ENCODE measurements at regions not wholly inside any gene's neighbourhood (a gene's known extent, or its start where the extent isn't known, plus 50 kb on each side); places are given as distances from the start of the nearest gene placed in this dataset.

DNA sequence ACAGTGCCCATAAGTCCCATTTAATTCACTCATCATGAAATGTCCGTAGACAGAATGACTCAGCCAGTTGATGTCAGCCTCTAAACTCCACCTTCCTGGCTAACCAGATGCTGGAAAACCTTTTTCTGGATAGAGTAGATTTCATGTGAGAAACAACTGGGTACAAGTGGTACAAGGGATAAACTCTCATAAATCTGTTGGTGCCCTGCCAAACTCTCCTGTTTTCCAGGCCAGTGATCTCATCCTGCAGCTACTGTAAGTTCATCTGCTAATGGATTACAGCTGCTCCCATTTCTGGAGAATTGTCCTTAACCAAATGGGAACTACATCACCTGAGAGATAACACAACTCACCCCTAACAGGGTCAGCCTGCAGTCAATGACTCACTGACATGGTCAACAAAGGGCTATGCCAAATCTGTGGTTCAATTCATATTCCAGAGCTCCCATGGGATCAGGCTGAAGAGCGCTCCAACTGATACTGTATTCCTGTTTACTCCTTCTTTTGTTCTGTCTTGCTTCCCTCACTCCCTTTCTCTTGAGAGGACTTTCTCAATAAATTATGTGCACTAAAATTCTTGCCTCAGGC is 210.1 kb upstream of the HDDC2 start:
- Histone ChIP-seq H3K27ac (ENCODE audit: low read depth, low read length) (no peak overlapping the region), H2AFZ (ENCODE audit: low read length) (no peak overlapping the region), H3K27me3 (replicated peaks in 1 of 4; ENCODE audit: control insufficient read depth in 3 of 4, extremely low read depth in 1 of 4, insufficient read depth in 3 of 4, low read length in 3 of 4) (no peaks in the 10 kb centered on the region), H2BK5ac (ENCODE audit: low read depth, low read length) (no peak overlapping the region), H2BK15ac (ENCODE audit: low read length) (no peak overlapping the region), H3K36me3 (ENCODE audit: control insufficient read depth in 2 of 4, insufficient read depth in 4 of 4, low read length in 3 of 4) (no peaks in the 10 kb centered on the region), H3K4me2 (ENCODE audit: insufficient read depth in 1 of 2, low read depth in 2 of 2, low read length in 2 of 2) (no peak overlapping the region), H3K9me3 (ENCODE audit: insufficient read depth in 2 of 2, low read depth in 1 of 2, low read length in 1 of 2) (peaks cover 3% of the 10 kb centered on the region in 2 experiments; a peak in 1 of 4 replicates), H2AK5ac (ENCODE audit: low read depth, low read length) (no peak overlapping the region), H4K8ac (ENCODE audit: extremely low read depth, insufficient read depth, low read length) (no peak overlapping the region), H4K5ac (ENCODE audit: insufficient read length, low read depth, low read length) (no peak overlapping the region), H3K4me1 (replicated peaks in 1 of 4; ENCODE audit: control insufficient read depth in 3 of 4, insufficient read depth in 4 of 4, low read length in 3 of 4) (peaks cover 0 to 4% (median 0%) of the 10 kb centered on the region in 4 experiments; a peak in 2 of 7 replicates), H2BK12ac (ENCODE audit: low read depth, low read length) (no peak overlapping the region), H3K4ac (replicated peaks; ENCODE audit: insufficient read length, low read depth, low read length) (no peak overlapping the region), H2BK120ac (replicated peaks; ENCODE audit: low read depth, low read length) (no peak overlapping the region), H3K18ac (ENCODE audit: extremely low read depth, low read length) (no peak overlapping the region), H4K91ac (replicated peaks; ENCODE audit: insufficient read length, low read length) (no peak overlapping the region), H3K9ac (replicated peaks in 1 of 4; ENCODE audit: extremely low read depth in 1 of 4, low read depth in 3 of 4, low read length in 3 of 4) (no peak overlapping the region), H3K79me2 (ENCODE audit: control insufficient read depth in 1 of 2, insufficient read depth in 2 of 2, low read length in 2 of 2) (no peaks in the 10 kb centered on the region), H4K20me1 (replicated peaks in 1 of 2; ENCODE audit: control insufficient read depth in 1 of 2, insufficient read depth in 2 of 2, low read length in 2 of 2) (no peaks in the 10 kb centered on the region), H3K23me2 (ENCODE audit: low read depth, low read length) (no peaks in the 10 kb centered on the region), H3K14ac (ENCODE audit: insufficient read length) (no peak overlapping the region), H3K23ac (ENCODE audit: insufficient read length) (no peak overlapping the region), H2BK20ac (ENCODE audit: low read length) (no peak overlapping the region), H3K4me3 (ENCODE audit: extremely low read depth in 1 of 4, insufficient read depth in 2 of 4, low read depth in 3 of 4, low read length in 4 of 4) (no peak overlapping the region), H3K56ac (replicated peaks; ENCODE audit: insufficient read length, low read depth, low read length) (no peak overlapping the region), H3K79me1 (ENCODE audit: low read depth, low read length) (no peaks in the 10 kb centered on the region)
- ChIA-PET CTCF (ENCODE audit: partially characterized antibody) (interaction anchor here (0.8 kb wide), 1 partner anchor 30 kb away, joined by 3 read pairs; no protein-coding TSS in a partner anchor), POLR2A (ENCODE audit: partially characterized antibody) (interaction anchor here (0.7 kb wide), 1 partner anchor 12 kb away, joined by 3 read pairs; no protein-coding TSS in a partner anchor)
- WGBS, 2 experiments (ENCODE audit: extremely low coverage in 1 of 2, insufficient coverage in 1 of 2, insufficient read length in 1 of 2, insufficient replicate concordance in 2 of 2, low coverage in 1 of 2, low lambda C conversion rate in 2 of 2, missing lambda C conversion rate in 1 of 2), result 60% methylated on average over 2 of the region's 2 CpGs; no CpG with 5 or more reads in 1 of the 2 experiments
- no peak for TF ChIP-seq CHD1 (IDR thresholded peaks at IDR 0.05; ENCODE audit: low read depth, low read length)
- no peak for TF ChIP-seq PHF8 (conservative IDR thresholded peaks at IDR 0.05; ENCODE audit: low read depth, low read length)
- FAIRE-seq, result no peak
- no peak for DNase-seq (ENCODE audit: low read depth in 1 of 2, low spot score in 2 of 2)

All from H1 (cell line).